ENCODE measurements at regions not wholly inside any gene's neighbourhood (a gene's known extent, or its start where the extent isn't known, plus 50 kb on each side); places are given as distances from the start of the nearest gene placed in this dataset.

GRCh38 chr5:2890011-2890410 lies 138.5 kb upstream of the IRX2 start:
- no peaks in the 10 kb centered on the region for H3K27me3 ChIP-seq
- no peaks in the 10 kb centered on the region for H3K36me3 ChIP-seq
- H3K4me1 ChIP-seq: no peaks in the 10 kb centered on the region
- intact Hi-C loops (cut with DNase I; ENCODE audit: low total_unique reads): no loop called here
- DNase-seq: no peak
- 91 to 94% methylated on average over 13 to 14 of the region's 14 CpGs for WGBS, 2 donors (ENCODE audit: low coverage in 1 of 2)
- no peak for TF ChIP-seq CTCF (IDR thresholded peaks at IDR 0.05)
- TF ChIP-seq EP300 (IDR thresholded peaks at IDR 0.05; ENCODE audit: low read depth): no peak
- no peak for TF ChIP-seq POLR2AphosphoS5 (IDR thresholded peaks at IDR 0.05)
- TF ChIP-seq POLR2A (IDR thresholded peaks at IDR 0.05): no peak
- in situ Hi-C loops (cut with MboI; ENCODE audit: low pct_ligation_motif_present in 1 of 4, low pct_unique_long_range_greater_than_20kb in 1 of 4, low sequenced_read_pairs in 3 of 4): no loop called here
- H3K4me3 ChIP-seq: no peak overlapping the region
- no peaks in the 10 kb centered on the region for H3K9me3 ChIP-seq
- H3K27ac ChIP-seq: no peak overlapping the region

- Histone ChIP-seq H3K4me3 (no peak overlapping the region), H3K9me3 (no peaks in the 10 kb centered on the region), H3K27ac (no peak overlapping the region), H3K4me1 (no peaks in the 10 kb centered on the region), H3K36me3 (no peaks in the 10 kb centered on the region), H3K27me3 (no peaks in the 10 kb centered on the region)
- intact Hi-C loops (cut with DNase I; ENCODE audit: low total_unique reads) (no loop called here), in situ Hi-C loops (cut with MboI; ENCODE audit: low pct_ligation_motif_present in 1 of 4, low pct_unique_long_range_greater_than_20kb in 1 of 4, low sequenced_read_pairs in 3 of 4) (no loop called here)
- DNase-seq: no peak
- WGBS, 2 donors (ENCODE audit: low coverage in 1 of 2): 92% methylated on average over 5 of the region's 5 CpGs; no CpG with 5 or more reads in 1 of the 2 donors
- TF ChIP-seq CTCF (IDR thresholded peaks at IDR 0.05): no peak
- TF ChIP-seq EP300 (IDR thresholded peaks at IDR 0.05; ENCODE audit: low read depth): no peak
- TF ChIP-seq POLR2A (IDR thresholded peaks at IDR 0.05): no peak
- TF ChIP-seq POLR2AphosphoS5 (IDR thresholded peaks at IDR 0.05): no peak
Measured at GRCh38 chr5:2888520-2889060, 137.1 kb upstream of the IRX2 start.

GRCh38 chr5:2887481-2888348 lies 136.2 kb upstream of the IRX2 start:
- Histone ChIP-seq H3K9me3 (no peaks in the 10 kb centered on the region), H3K27me3 (no peaks in the 10 kb centered on the region)
- 77% methylated on average over 7 of the region's 7 CpGs; no CpG with 5 or more reads in 1 of the 2 donors for WGBS, 2 donors (ENCODE audit: low coverage in 1 of 2)

GRCh38 chr5:2886531-2886930 lies 135.1 kb upstream of the IRX2 start:
- in situ Hi-C loops (cut with MboI; ENCODE audit: low pct_ligation_motif_present in 1 of 4, low pct_unique_long_range_greater_than_20kb in 1 of 4, low sequenced_read_pairs in 3 of 4) (no loop called here), intact Hi-C loops (cut with DNase I; ENCODE audit: low total_unique reads) (no loop called here)
- no peaks in the 10 kb centered on the region for H3K9me3 ChIP-seq
- WGBS, 2 donors (ENCODE audit: low coverage in 1 of 2): 27 to 63% methylated on average over 3 of the region's 3 CpGs
- H3K4me1 ChIP-seq: no peaks in the 10 kb centered on the region
- no peak overlapping the region for H3K4me3 ChIP-seq
- no peak for TF ChIP-seq POLR2AphosphoS5 (IDR thresholded peaks at IDR 0.05)
- no peak for TF ChIP-seq EP300 (IDR thresholded peaks at IDR 0.05; ENCODE audit: low read depth)
- no peaks in the 10 kb centered on the region for H3K36me3 ChIP-seq
- no peak for DNase-seq
- no peak overlapping the region for H3K27ac ChIP-seq
- H3K27me3 ChIP-seq: no peaks in the 10 kb centered on the region

More at GRCh38 chr5:2887481-2888348, 136.2 kb upstream of the IRX2 start:
- in situ Hi-C loops (cut with MboI; ENCODE audit: low pct_ligation_motif_present in 1 of 4, low pct_unique_long_range_greater_than_20kb in 1 of 4, low sequenced_read_pairs in 3 of 4) (no loop called here), intact Hi-C loops (cut with DNase I; ENCODE audit: low total_unique reads) (no loop called here)
- H3K4me1 ChIP-seq: no peaks in the 10 kb centered on the region
- no peak overlapping the region for H3K27ac ChIP-seq
- H3K36me3 ChIP-seq: no peaks in the 10 kb centered on the region
- H3K4me3 ChIP-seq: no peak overlapping the region
- DNase-seq: no peak
- no peak for TF ChIP-seq CTCF (IDR thresholded peaks at IDR 0.05)

Measured in transverse colon (tissue), 4 donors.